ENCODE measurements at regions not wholly inside any gene's neighbourhood (a gene's known extent, or its start where the extent isn't known, plus 50 kb on each side); places are given as distances from the start of the nearest gene placed in this dataset.
"Not testable (repeated sequence)": the region's sequence is repeated elsewhere in the genome, so short reads cannot be mapped to it uniquely, and the experiment has no call there.

DNA sequence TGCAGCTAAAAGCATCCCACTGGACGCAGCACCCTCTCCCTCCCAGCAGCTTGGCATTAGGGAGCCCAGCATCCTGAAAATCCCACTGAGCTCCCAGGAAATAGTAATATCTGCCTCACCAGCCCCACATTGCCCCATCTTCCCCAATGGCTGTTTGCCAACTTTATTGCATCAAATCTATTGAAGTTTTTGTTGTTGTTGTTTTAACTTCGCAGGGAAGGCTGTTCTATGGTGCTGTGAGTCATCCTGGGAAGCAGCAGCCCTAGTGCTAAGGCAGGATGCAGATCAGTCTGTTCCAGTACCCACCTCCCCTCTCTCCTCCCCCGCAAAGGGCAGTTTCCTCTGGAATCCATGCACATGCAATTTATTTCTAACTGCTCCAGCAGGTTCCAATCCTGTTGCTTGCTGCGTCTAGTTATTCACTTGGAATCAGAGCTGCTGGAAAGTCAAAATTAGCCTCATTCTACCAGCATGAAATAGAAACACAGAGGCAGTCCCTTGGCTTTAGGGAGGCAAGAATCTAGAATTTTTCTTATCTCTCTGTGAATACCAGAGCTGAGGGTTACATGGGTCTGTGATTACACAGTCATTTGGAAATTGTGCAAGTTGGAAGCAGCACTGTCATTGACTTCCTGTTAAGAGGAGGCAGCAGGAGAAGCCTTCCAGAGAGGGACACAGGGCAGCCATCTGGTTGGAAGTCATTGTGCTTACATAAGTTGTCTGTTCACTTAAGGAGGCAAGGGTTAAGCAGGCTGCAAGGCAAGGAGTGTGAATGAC lies 115.9 kb upstream of the CACUL1 start:
- no peak for DNase-seq (ENCODE audit: low read depth)

GRCh38 chr10:118871244-118871865 lies 116.6 kb upstream of the CACUL1 start:
- no peak for DNase-seq (ENCODE audit: low read depth)

- no peak for DNase-seq (ENCODE audit: low read depth)
Observed at GRCh38 chr10:118873091-118873737, 118.4 kb upstream of the CACUL1 start.

DNA sequence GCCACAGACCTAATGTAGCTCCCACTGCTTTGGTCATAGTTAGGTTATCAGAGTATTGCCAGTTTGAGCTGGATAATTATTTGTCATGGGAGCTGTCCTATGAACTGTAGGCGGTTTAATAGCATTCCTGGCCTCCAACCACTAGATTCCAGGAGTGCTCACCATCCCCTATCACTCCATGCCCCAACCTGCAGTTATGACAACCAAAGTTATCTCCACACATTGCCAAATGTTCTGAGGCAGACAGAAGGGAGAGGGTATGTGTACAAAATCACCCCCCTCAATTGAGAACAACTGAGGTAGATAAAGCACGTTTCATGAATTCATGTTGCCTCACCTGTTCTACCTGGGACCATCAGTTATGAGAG lies 119.0 kb upstream of the CACUL1 start:
- DNase-seq (ENCODE audit: low read depth) = no peak

DNA sequence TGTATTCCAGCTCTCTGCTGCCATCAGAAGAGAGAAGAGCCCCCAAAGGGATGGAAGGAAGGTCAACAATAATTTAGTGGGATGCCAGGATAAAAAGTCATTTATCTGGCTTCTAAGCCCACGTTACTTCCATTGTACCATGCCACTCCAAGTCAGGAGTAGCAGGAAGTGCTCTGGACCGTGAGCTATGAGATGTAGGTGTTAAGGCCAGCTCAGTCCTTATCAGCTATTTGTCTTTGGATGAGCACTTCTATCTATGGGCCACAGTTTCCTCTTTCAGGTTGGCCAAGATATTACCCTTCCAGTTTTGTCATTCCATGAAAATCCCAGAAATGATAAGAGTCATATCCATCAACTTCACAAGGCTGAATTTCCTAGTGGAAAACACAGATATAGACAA lies 119.4 kb upstream of the CACUL1 start:
- DNase-seq (ENCODE audit: low read depth) = no peak

GRCh38 chr10:118875087-118875486 lies 120.3 kb upstream of the CACUL1 start:
- DNase-seq (ENCODE audit: low read depth) = no peak

DNA sequence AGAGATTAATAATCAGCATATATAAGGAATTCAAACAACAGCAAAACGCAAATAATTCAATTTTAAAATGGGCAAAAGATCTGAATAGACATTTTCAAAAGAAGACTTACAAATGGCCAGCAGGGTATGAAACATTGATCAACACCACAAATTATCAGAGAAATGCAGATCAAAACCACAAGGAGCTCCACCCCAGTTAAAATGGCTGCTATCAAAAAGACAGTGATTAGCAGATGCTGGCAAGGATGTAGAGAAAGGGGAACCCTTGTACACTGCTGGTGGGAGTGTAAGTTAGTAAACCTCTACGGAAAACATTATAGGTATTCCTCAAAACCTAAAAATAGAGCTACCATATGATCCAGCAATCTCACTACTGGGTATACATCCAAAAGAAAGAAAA lies 128.0 kb upstream of the CACUL1 start:
- no peak for DNase-seq (ENCODE audit: low read depth)

- no peak for DNase-seq (ENCODE audit: low read depth)
Observed at GRCh38 chr10:118892255-118892654, 137.3 kb upstream of the NANOS1 start.

DNA sequence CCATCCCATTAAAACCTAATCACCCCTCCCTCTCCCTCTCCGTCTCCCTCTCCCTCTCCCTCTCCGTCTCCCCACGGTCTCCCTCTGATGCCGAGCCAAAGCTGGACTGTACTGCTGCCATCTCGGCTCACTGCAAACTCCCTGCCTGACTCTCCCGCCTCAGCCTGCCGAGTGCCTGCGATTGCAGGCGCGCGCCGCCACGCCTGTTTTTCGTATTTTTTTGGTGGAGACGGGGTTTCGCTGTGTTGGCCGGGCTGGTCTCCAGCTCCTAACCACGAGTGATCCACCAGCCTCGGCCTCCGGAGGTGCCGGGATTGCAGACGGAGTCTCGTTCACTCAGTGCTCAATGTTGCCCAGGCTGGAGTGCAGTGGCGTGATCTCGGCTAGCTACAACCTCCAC lies 134.6 kb upstream of the NANOS1 start:
- not testable (repeated sequence) for DNase-seq (ENCODE audit: low read depth)

GRCh38 chr10:118900617-118901016 lies 128.9 kb upstream of the NANOS1 start:
- no peak for DNase-seq (ENCODE audit: low read depth)

DNA sequence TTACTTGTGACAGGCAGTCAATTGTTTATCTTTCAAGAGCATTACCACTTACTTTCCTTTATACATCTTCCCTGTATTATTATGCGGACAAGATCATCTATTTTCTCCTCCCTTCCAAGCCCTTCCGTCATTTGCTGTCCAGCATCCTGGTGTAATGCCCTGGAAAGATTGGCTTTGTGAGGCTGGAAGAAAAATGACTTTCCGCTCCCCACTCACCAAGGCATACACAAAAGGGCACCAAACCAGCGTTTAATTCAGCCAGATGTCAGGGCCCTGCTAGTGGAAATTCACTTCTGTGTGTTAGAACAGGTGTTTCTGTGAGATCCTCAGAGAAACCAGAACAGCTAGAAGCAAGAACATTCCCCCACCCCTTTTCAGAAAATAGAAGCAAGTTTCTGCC lies 128.1 kb upstream of the NANOS1 start:
- no peak for DNase-seq (ENCODE audit: low read depth)

DNA sequence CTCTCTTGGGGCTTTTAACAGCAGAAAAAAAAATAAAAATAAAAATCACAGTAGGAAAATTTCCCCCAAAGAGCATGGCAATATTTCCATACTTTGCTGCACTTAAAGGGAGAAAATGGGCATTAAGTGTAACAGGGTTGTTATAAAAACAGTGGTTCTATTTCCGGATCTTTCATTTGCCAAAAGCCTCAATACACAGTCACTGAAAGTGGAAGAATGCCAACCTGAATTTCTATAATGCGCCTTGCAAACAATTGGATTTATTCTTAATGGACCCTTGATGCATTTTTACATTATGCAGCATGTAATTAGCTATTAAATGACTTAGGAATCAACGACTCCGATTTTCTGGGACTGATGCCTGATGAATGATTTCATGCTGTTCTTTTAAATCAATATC lies 127.6 kb upstream of the NANOS1 start:
- DNase-seq (ENCODE audit: low read depth) = no peak

DNA sequence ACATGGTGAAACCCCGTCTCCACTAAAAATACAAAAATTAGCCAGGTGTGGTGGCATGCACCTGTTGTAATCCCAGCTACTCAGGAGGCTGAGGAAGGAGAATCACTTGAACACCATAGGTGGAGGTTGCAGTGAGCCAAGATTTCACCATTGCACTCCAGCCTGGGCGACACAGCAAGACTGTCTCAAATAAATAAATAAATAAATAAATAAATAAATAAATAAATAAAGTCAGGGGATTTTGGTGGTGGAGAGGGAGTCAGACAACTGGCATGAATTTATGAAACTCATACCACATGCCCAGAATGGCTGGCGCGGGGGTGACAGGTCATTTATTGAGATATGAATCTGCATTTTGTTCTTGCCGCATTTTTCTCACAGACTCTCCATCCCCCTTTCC lies 126.9 kb upstream of the NANOS1 start:
- DNase-seq (ENCODE audit: low read depth) = not testable (repeated sequence)

DNA sequence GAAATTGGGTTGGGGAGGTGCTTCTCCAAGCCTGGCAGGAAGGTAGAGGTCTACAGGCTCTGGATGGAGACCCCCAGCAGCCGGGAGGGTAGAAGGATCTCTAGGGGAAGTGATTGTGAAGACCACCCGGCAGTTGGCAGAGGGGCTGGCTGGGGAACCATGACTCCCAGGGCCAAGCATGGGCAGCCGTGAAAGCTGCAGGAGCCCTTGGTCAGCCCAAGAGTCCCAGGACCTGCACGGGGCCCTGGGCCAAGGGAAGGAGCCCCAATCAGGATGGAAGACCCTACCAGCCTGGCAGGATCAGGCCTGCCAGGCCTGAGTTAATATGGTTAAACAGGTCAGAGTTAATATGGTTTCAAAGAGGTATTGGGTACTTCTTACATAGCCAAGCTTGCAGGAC lies 126.3 kb upstream of the NANOS1 start:
- no peak for DNase-seq (ENCODE audit: low read depth)

DNA sequence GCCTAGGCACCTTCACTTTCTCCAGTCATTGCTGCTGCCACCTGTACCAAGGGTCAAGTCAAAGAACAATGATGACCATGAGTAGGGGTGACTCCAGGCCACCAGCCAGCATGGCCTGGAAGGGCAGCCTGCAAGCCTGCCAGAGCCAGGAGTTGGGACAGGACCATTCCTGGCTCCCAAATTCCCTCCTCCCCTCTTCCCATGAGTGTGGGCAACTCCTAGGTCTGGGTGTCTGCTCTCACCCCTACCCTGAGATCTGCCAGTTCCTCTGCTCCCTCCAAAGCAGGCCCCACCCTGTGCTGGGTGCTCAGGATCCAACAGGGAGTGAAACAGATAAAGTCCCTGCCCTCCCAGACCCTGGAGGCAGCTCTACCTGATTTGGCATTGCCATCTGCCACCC lies 125.8 kb upstream of the NANOS1 start:
- DNase-seq (ENCODE audit: low read depth) = no peak

DNA sequence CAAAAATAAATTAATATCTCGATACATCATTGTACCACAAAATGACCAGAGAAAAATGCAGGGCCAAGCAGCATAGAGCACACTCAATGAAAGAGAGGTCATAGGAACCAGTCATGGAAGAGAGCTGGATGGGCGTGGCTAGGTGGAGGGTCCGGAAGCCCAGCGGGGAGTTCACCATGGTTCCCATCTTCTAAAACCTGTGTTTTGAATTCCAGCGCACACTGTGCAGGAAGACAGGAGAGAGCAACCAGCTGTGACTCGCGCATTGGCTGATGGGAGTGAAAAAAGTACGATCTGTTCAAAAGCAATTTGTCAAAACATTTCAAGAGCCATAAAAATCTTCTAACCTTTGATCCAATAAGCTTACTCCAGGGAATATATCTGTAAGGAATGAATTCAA lies 125.2 kb upstream of the NANOS1 start:
- no peak for DNase-seq (ENCODE audit: low read depth)

DNA sequence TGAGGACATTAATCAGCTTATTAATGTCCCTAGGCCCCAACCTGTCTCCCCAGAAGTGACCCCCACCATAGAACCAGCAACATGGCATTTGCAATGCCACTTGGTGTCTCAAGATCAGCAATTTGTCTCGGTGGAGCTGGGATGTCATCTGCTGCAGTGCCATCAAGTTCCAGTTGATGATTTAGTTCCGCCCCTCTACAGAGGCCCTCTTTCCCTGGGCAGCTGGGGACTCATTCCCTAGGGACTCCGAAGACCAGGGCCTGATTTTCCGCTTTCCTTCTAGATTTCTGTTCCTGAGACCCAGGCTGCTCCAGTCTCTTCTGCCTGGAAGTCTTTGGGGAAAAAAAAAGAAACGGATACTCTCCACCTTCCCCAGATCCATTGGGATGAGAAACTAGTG lies 122.5 kb upstream of the NANOS1 start:
- DNase-seq (ENCODE audit: low read depth) = no peak

- no peak for DNase-seq (ENCODE audit: low read depth)
Observed at GRCh38 chr10:118908557-118909256, 120.8 kb upstream of the NANOS1 start.

DNA sequence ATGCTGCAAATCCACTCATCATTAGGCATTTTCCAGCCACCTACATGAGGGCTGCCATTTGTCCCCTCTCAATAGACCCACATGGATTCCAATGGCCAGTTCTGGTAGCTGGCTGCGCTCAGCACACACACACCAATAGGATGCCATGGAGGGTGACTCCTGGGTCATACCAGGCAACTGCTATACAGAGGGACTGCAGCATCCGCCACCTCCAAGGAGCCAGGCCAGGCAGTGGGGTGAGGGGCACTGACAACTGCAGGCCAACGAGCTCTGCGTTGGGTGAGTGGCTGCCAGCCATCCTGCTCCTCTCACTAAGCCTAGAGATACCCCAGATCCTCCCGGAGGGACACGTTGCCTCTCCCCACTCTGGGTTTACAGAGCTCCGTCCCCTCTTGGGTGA lies 118.8 kb upstream of the NANOS1 start:
- no peak for DNase-seq (ENCODE audit: low read depth)

DNA sequence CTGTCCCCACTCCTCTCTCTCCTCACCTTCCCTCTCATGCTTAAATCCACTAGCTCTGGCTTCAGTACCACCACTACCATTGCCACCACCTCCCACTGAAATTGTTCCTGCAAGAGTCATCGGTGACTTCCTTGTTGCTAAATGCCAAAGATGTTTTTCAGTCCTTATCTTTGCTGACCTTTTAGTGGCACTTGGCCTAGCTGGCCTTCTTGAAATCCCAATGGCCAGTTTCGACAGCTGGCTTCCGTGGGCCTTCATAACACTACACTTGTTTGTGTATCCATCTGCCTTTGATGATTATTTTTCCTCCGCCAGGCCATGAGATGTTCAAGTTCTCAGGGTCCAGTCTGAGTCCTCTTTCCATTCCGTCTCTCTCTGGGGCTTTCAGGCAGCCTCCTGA lies 118.2 kb upstream of the NANOS1 start:
- DNase-seq (ENCODE audit: low read depth) = no peak

- DNase-seq (ENCODE audit: low read depth) = no peak
Observed at GRCh38 chr10:118912961-118913600, 116.4 kb upstream of the NANOS1 start.

DNA sequence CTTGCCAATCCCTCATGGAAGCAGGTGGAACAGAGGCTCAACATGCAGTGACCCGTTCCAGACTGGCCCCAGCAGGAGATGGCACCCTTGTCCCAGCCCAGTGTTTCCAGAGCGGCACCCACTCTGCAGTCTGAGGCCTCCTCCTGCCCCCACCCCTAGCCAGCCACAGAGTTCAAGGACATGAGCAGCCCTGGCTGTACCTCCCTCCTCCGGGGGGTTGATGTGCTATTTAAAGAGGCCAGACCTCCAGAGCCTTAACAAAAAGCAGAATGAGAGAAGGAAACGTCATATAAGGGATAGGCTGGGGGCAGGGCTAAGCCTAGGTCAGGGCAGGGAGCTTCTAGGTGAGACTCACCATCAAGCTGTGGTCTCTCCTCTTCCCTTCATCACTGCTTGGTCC lies 115.7 kb upstream of the NANOS1 start:
- DNase-seq (ENCODE audit: low read depth) = no peak
